DND-41 (cell line): ENCODE measurements at regions not wholly inside any gene's neighbourhood (a gene's known extent, or its start where the extent isn't known, plus 50 kb on each side); places are given as distances from the start of the nearest gene placed in this dataset.

Experiments used
- ATAC-seq: fragments of 200-7000 bp; cut with Tn5 transposase; 3 replicates; pipeline ENCODE4 v1.9.1; 2021; ENCODE audit warnings: low read depth; ENCODE audit not compliant: insufficient read depth
- DNase-seq: peaks from one replicate; pipeline ENCODE4 v3.0.0-alpha.2; 2020
- H2AFZ ChIP-seq: 2 replicates; pipeline ENCODE4 v1.6.0; 2012; ENCODE audit warnings: low read depth, low read length
- H3K27ac ChIP-seq: 2 replicates; pipeline ENCODE4 v1.5.1; 2012; ENCODE audit warnings: low read length, inconsistent platforms
- H3K27me3 ChIP-seq: fragments of 200-600 bp; sonication (generic); 2 replicates; pipeline ENCODE4 v1.6.0; 2012; ENCODE audit warnings: low read length, mild to moderate bottlenecking, inconsistent platforms; ENCODE audit not compliant: insufficient read depth, poor library complexity
- H3K36me3 ChIP-seq: 2 replicates; pipeline ENCODE4 v1.5.1; 2012; ENCODE audit warnings: low read length, inconsistent platforms; ENCODE audit not compliant: insufficient read depth
- H3K4me1 ChIP-seq: 2 replicates; pipeline ENCODE4 v1.5.1; 2012; ENCODE audit warnings: mild to moderate bottlenecking, low read length; ENCODE audit not compliant: insufficient read depth
- H3K4me2 ChIP-seq: 2 replicates; pipeline ENCODE4 v1.6.0; 2012; ENCODE audit warnings: mild to moderate bottlenecking, moderate library complexity, low read length, inconsistent platforms; ENCODE audit not compliant: insufficient read depth
- H3K4me3 ChIP-seq, 2 experiments: fragments of 200-600 bp in 1 of 2; shearing (Covaris generic) in 1 of 2; 2 replicates each; pipeline ENCODE4 v1.5.1; 2012 to 2016; ENCODE audit warnings: inconsistent platforms in 2 of 2, low read length in 2 of 2, mild to moderate bottlenecking in 2 of 2, low read depth in 1 of 2, moderate library complexity in 1 of 2
- H3K79me2 ChIP-seq: 2 replicates; pipeline ENCODE4 v1.6.0; 2012; ENCODE audit warnings: low read length, inconsistent platforms; ENCODE audit not compliant: insufficient read depth
- H3K9ac ChIP-seq: 2 replicates; pipeline ENCODE4 v1.6.0; 2012; ENCODE audit warnings: low read depth, mild to moderate bottlenecking, inconsistent platforms, low read length, moderate library complexity
- H3K9me3 ChIP-seq: 2 replicates; pipeline ENCODE4 v1.5.1; 2012; ENCODE audit warnings: low read length, moderate library complexity, mild to moderate bottlenecking, inconsistent platforms; ENCODE audit not compliant: insufficient read depth, severe bottlenecking
- H4K20me1 ChIP-seq: 2 replicates; pipeline ENCODE4 v1.6.0; 2012; ENCODE audit warnings: low read length; ENCODE audit not compliant: insufficient read depth
- EZH2 ChIP-seq: IDR thresholded peaks from 3 replicates; pipeline ENCODE4 v1.6.1; 2012; ENCODE audit warnings: borderline replicate concordance, low read depth, mild to moderate bottlenecking, moderate library complexity, low read length, inconsistent platforms; ENCODE audit not compliant: severe bottlenecking
- TF ChIP-seq, protein P1 (sequence below): IDR thresholded peaks from 2 replicates; pipeline ENCODE4 v1.5.1; 2012; ENCODE audit warnings: borderline replicate concordance, low read length, moderate library complexity, mild to moderate bottlenecking; ENCODE audit not compliant: poor library complexity, severe bottlenecking; ENCODE audit errors: extremely low read depth

DNA sequence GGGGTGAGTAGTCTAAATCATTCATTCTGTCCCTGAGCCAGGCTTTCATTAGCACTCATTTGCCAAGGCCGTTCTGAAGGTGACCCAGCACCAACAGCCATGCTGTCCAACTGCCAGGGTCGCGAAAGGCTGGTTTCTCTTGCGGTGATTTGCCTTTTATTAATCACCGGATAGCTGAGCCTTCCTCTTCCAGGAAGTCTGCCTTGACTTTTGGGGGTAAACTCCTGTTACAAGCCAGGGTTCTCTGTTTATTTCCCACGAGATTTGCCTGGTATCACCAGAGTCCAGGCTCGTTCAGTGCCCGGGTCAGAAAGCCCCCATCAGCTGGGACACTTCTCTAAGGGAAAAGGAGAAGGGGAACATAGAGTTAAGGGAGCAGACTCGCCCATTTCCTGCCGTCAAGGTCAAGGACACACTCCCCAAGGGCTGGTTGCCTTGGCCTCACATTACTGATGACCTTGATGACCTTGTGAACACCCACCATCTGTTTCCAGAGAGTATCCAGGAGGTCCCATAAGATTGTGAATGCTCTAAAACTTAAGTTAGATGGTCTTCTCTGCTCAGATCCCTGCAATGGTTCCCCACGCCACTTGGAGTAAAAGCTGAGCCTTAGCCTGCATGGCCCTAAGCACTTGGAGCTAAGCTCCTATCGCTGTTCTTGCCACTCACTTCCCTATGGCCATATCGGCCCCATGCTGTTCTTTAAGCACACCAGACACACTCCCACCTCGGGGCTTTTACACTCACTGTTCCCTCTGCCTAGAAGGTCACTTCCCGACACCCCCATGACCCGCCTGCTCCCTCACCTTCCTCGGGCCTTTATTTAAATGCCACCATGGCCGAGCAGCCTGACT is 96.0 kb upstream of the EPCAM start:
- Histone ChIP-seq H3K4me1 (peaks cover 6% of the 10 kb centered on the region), H3K79me2 (no peaks in the 10 kb centered on the region), H3K9ac (no peak overlapping the region), H3K27ac (no peak overlapping the region), H3K4me3 (no peak overlapping the region), H4K20me1 (no peaks in the 10 kb centered on the region), H3K27me3 (no peaks in the 10 kb centered on the region), H3K9me3 (no peaks in the 10 kb centered on the region), H2AFZ (no peak overlapping the region), H3K36me3 (no peaks in the 10 kb centered on the region), H3K4me2 (no peak overlapping the region)
- no peak for DNase-seq
- no peak for TF ChIP-seq EZH2
- TF ChIP-seq, protein P1, sequence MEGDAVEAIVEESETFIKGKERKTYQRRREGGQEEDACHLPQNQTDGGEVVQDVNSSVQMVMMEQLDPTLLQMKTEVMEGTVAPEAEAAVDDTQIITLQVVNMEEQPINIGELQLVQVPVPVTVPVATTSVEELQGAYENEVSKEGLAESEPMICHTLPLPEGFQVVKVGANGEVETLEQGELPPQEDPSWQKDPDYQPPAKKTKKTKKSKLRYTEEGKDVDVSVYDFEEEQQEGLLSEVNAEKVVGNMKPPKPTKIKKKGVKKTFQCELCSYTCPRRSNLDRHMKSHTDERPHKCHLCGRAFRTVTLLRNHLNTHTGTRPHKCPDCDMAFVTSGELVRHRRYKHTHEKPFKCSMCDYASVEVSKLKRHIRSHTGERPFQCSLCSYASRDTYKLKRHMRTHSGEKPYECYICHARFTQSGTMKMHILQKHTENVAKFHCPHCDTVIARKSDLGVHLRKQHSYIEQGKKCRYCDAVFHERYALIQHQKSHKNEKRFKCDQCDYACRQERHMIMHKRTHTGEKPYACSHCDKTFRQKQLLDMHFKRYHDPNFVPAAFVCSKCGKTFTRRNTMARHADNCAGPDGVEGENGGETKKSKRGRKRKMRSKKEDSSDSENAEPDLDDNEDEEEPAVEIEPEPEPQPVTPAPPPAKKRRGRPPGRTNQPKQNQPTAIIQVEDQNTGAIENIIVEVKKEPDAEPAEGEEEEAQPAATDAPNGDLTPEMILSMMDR, result no peak
- no peak for ATAC-seq

DNA sequence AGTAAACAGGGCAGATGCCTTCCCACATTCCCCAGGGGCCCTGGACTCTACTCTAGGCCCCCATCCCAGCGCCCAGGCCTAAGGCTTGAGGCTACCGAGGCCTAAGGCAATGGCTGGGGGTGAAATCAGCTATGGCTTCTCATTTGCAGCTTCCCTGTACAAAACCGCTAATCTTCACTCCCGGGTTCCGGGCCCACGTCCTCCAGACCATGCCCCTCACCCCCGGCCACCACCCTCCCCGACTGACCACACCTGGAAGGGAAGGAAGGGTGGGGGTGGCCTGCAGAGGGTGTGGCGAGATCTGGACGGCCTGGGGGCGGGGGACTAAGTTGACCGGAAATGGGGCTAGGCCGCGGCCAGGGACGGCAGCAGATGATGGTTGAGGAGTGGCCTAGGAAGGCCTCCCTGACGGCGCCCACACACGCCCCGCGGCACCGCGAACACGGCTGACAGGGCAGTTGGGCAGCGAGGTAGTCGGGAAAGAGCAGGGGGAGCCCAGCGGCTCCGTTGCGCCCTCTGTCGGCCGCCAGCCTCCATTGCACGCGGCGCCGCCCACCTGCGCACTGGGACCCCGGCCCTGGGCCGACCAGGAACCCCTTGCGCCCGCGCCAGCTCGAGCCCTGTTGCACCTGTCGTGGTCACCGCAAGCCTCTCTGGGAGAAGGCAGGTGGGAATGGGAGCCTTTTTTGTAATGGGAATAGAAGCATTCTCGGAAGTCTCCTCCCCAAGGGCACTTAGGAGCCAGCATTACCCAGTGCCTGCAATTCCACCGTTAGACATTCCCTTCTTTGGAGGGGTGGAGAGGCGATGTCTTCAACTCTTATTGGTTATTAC is 95.9 kb upstream of the CALM2 start:
- peak overlapping the region; percentile 39; the same call in 1 of the 2 replicates for H3K4me2 ChIP-seq
- H3K36me3 ChIP-seq, result no peaks in the 10 kb centered on the region
- TF ChIP-seq EZH2, result no peak
- TF ChIP-seq, protein P1, result peak; percentile 79
- no peak overlapping the region for H3K27ac ChIP-seq
- H3K4me3 ChIP-seq, result no peak overlapping the region
- no peaks in the 10 kb centered on the region for H3K9me3 ChIP-seq
- H3K4me1 ChIP-seq, result peaks cover 6% of the 10 kb centered on the region
- no peaks in the 10 kb centered on the region for H3K79me2 ChIP-seq
- H3K9ac ChIP-seq, result no peak overlapping the region
- no peaks in the 10 kb centered on the region for H4K20me1 ChIP-seq
- no peak overlapping the region for H2AFZ ChIP-seq
- DNase-seq, result peak; percentile 32
- peak; percentile 89 for ATAC-seq
- H3K27me3 ChIP-seq, result no peaks in the 10 kb centered on the region

DNA sequence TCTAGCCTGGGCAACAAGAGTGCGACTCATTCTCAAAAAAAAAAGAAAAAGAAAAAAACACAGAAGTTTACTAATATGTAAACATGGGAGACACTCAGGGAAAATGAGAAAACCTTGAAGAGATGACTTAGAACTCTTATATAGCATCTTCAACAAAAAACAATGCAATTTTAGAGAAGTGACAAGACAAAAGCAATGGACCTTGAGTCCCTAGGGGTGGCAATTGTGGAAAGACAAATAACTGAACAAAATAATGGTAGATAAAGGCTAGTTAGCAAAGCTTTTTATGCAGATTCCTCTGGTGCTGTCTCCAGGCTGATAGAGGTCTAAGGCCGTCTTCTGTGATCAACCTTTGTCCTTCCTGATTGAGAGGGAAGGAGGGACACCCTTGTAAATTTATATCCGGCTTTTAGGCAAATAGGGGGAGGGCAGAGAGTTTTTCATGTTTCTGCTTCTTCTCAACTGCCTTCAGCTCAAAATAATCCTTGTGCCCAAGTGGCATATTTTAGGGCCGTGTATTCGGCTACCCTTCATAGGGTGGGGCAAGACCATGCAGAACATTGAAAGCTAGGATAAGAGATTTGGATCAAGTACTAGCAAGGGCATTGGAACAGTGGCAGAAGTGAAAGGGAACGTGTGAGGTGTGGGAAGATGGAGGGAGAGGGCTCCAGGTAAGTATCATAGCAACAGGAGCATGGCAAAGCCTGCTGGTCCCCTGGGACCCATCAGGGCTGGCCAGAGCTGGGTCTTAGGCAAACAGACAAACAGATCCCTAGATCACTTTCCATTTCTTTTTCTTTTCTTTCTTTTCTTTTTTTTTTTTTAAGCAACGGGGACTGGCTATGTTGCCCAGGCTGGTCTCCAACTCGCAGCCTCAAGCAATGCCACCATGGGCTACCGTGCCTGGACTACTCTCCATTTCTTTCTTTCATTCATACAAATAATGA is 95.0 kb upstream of the CALM2 start:
- Histone ChIP-seq H3K27ac (no peak overlapping the region), H3K4me2 (no peak overlapping the region), H4K20me1 (no peaks in the 10 kb centered on the region), H3K4me3 (no peak overlapping the region), H3K79me2 (no peaks in the 10 kb centered on the region), H2AFZ (no peak overlapping the region), H3K27me3 (no peaks in the 10 kb centered on the region), H3K9me3 (no peaks in the 10 kb centered on the region), H3K4me1 (peaks cover 6% of the 10 kb centered on the region), H3K9ac (no peak overlapping the region), H3K36me3 (no peaks in the 10 kb centered on the region)
- DNase-seq (no peak), ATAC-seq (no peak)
- TF ChIP-seq, protein P1, result no peak
- no peak for TF ChIP-seq EZH2
